Endothelial cell (in vitro differentiated cells): ENCODE measurements at regions not wholly inside any gene's neighbourhood (a gene's known extent, or its start where the extent isn't known, plus 50 kb on each side); places are given as distances from the start of the nearest gene placed in this dataset.

ENCODE experiments used
- DNase-seq: peaks from one replicate; pipeline ENCODE4 v3.0.0; 2021; ENCODE audit warnings: low spot score
- H3K27ac Mint-ChIP-seq: one replicate; pipeline ENCODE4 v1.8.0; 2021; ENCODE audit warnings: mixed read lengths, inconsistent platforms; ENCODE audit not compliant: unreplicated experiment
- H3K27me3 Mint-ChIP-seq: one replicate; pipeline ENCODE4 v1.8.0; 2021; ENCODE audit warnings: mild to moderate bottlenecking, moderate library complexity, mixed read lengths, inconsistent platforms; ENCODE audit not compliant: unreplicated experiment
- H3K36me3 Mint-ChIP-seq: one replicate; pipeline ENCODE4 v1.8.0; 2021; ENCODE audit warnings: mild to moderate bottlenecking, low read depth, mixed read lengths, inconsistent platforms; ENCODE audit not compliant: unreplicated experiment
- H3K4me1 Mint-ChIP-seq: one replicate; pipeline ENCODE4 v1.8.0; 2021; ENCODE audit warnings: mild to moderate bottlenecking, mixed read lengths, inconsistent platforms; ENCODE audit not compliant: unreplicated experiment
- H3K4me3 Mint-ChIP-seq: one replicate; pipeline ENCODE4 v1.8.0; 2021; ENCODE audit warnings: mild to moderate bottlenecking, mixed read lengths, inconsistent platforms; ENCODE audit not compliant: unreplicated experiment
- H3K9me3 Mint-ChIP-seq: one replicate; pipeline ENCODE4 v1.8.0; 2021; ENCODE audit warnings: mixed read lengths, inconsistent platforms; ENCODE audit not compliant: unreplicated experiment
- CTCF ChIP-seq: fragments of 200-600 bp; sonication (generic); IDR thresholded peaks from one replicate; pipeline ENCODE4 v1.5.0; 2021; ENCODE audit warnings: antibody characterized with exemption; ENCODE audit not compliant: unreplicated experiment

- H3K27ac Mint-ChIP-seq = no peak overlapping the region
- no peaks in the 10 kb centered on the region for H3K4me1 Mint-ChIP-seq
- no peak overlapping the region for H3K4me3 Mint-ChIP-seq
- no peak for TF ChIP-seq CTCF
- H3K36me3 Mint-ChIP-seq = no peaks in the 10 kb centered on the region
- no peak for DNase-seq
- H3K27me3 Mint-ChIP-seq = no peaks in the 10 kb centered on the region
- no peaks in the 10 kb centered on the region for H3K9me3 Mint-ChIP-seq
These were observed 198.8 kb downstream of the VEGFC start for GRCh38 chr4:176593943-176594342.

GRCh38 chr4:176595257-176595656 is 197.5 kb downstream of the VEGFC start:
- no peaks in the 10 kb centered on the region for H3K9me3 Mint-ChIP-seq
- no peaks in the 10 kb centered on the region for H3K27me3 Mint-ChIP-seq
- no peak for DNase-seq
- no peak overlapping the region for H3K4me3 Mint-ChIP-seq
- H3K36me3 Mint-ChIP-seq = no peaks in the 10 kb centered on the region
- no peak overlapping the region for H3K27ac Mint-ChIP-seq
- TF ChIP-seq CTCF = no peak
- H3K4me1 Mint-ChIP-seq = no peaks in the 10 kb centered on the region

GRCh38 chr4:176601124-176601523 is 191.6 kb downstream of the VEGFC start:
- Mint-ChIP-seq H3K27me3 (peaks cover 3% of the 10 kb centered on the region), H3K9me3 (no peaks in the 10 kb centered on the region), H3K4me3 (no peak overlapping the region), H3K27ac (no peak overlapping the region), H3K4me1 (no peaks in the 10 kb centered on the region), H3K36me3 (no peaks in the 10 kb centered on the region)
- DNase-seq = no peak
- no peak for TF ChIP-seq CTCF

- Mint-ChIP-seq H3K27me3 (no peaks in the 10 kb centered on the region), H3K4me3 (no peak overlapping the region), H3K27ac (no peak overlapping the region), H3K36me3 (no peaks in the 10 kb centered on the region), H3K9me3 (no peaks in the 10 kb centered on the region), H3K4me1 (no peaks in the 10 kb centered on the region)
- no peak for TF ChIP-seq CTCF
- DNase-seq = no peak
These were observed 184.9 kb downstream of the VEGFC start for GRCh38 chr4:176607807-176608206.

GRCh38 chr4:176608346-176608745 is 184.4 kb downstream of the VEGFC start:
- no peak for TF ChIP-seq CTCF
- Mint-ChIP-seq H3K4me3 (no peak overlapping the region), H3K36me3 (no peaks in the 10 kb centered on the region)

More at GRCh38 chr4:176608346-176608745, 184.4 kb downstream of the VEGFC start:
- Mint-ChIP-seq H3K27me3 (no peaks in the 10 kb centered on the region), H3K9me3 (no peaks in the 10 kb centered on the region), H3K27ac (no peak overlapping the region), H3K4me1 (no peaks in the 10 kb centered on the region)
- DNase-seq = no peak
